A673 (cell line): ENCODE measurements at regions not wholly inside any gene's neighbourhood (a gene's known extent, or its start where the extent isn't known, plus 50 kb on each side); places are given as distances from the start of the nearest gene placed in this dataset.

Source experiments
- BruUV-seq: library from RNA; stranded (reverse); fragments of 400-500 nt; replicated peaks from 2 replicates; lab custom pipeline; 2021; lab: Mats Ljungman, UMichigan
- CTCF ChIA-PET: fragments of 300-600 bp; sonication (Branson Sonifier 250); formaldehyde crosslinking; loops from one replicate; lab custom pipeline; 2022; ENCODE audit warnings: antibody characterized with exemption; lab: Charles Lee
- POLR2A ChIA-PET: fragments of 300-600 bp; sonication (Branson Sonifier 250); formaldehyde crosslinking; loops from one replicate; lab custom pipeline; 2022; ENCODE audit warnings: antibody characterized with exemption; ENCODE audit not compliant: low non-redundant PET; lab: Charles Lee
- DNase-seq: peaks from one replicate; pipeline ENCODE4 v3.0.0-alpha.2; 2015; ENCODE audit warnings: low spot score
- H3K27ac ChIP-seq: fragments of 200-600 bp; sonication (generic); 2 replicates; pipeline ENCODE4 v1.5.1; 2016; ENCODE audit warnings: mixed run types, low read depth, mild to moderate bottlenecking, mixed read lengths, antibody characterized with exemption, low read length; ENCODE audit not compliant: poor library complexity, severe bottlenecking
- H3K27me3 ChIP-seq: fragments of 200-600 bp; sonication (generic); replicated peaks from 2 replicates; pipeline ENCODE4 v1.6.1; 2017; ENCODE audit warnings: mixed run types, low read depth, mild to moderate bottlenecking, mixed read lengths, antibody characterized with exemption, low read length; ENCODE audit not compliant: insufficient read depth, poor library complexity
- H3K36me3 ChIP-seq: fragments of 200-600 bp; sonication (generic); 2 replicates; pipeline ENCODE4 v1.6.1; 2016; ENCODE audit warnings: mixed run types, mild to moderate bottlenecking, mixed read lengths, antibody characterized with exemption, low read length; ENCODE audit not compliant: insufficient read depth, poor library complexity, severe bottlenecking
- H3K4me1 ChIP-seq: fragments of 200-600 bp; sonication (generic); 2 replicates; pipeline ENCODE4 v1.6.1; 2017; ENCODE audit warnings: mixed run types, mild to moderate bottlenecking, mixed read lengths, antibody characterized with exemption, low read length; ENCODE audit not compliant: insufficient read depth, poor library complexity, severe bottlenecking
- H3K4me3 ChIP-seq: fragments of 200-600 bp; sonication (generic); 2 replicates; pipeline ENCODE4 v1.5.1; 2016; ENCODE audit warnings: low read depth, mixed run types, mild to moderate bottlenecking, mixed read lengths, low read length; ENCODE audit not compliant: poor library complexity, severe bottlenecking
- H3K9me3 ChIP-seq: fragments of 200-600 bp; sonication (generic); 2 replicates; pipeline ENCODE4 v1.6.1; 2016; ENCODE audit warnings: mixed run types, low read depth, mild to moderate bottlenecking, mixed read lengths, antibody characterized with exemption, low read length; ENCODE audit not compliant: poor library complexity, severe bottlenecking
- CTCF ChIP-seq: fragments of 300-800, 200-600 bp; sonication (generic); conservative IDR thresholded peaks from 2 replicates; pipeline ENCODE4 v1.5.1; 2017; ENCODE audit warnings: low read depth, mild to moderate bottlenecking, antibody characterized with exemption, low read length, moderate library complexity, mixed read lengths
- EZH2 ChIP-seq: fragments of 200-600 bp; sonication (generic); IDR thresholded peaks from 2 replicates; pipeline ENCODE4 v1.6.1; 2017; ENCODE audit warnings: borderline replicate concordance, low read depth, mild to moderate bottlenecking, mixed read lengths, antibody characterized with exemption, low read length; ENCODE audit not compliant: poor library complexity, severe bottlenecking
- intact Hi-C: fragments of 100-400 bp; cut with micrococcal nuclease; formaldehyde crosslinking; loops from one replicate; pipeline ENCODE4 v1.10.0; 2022; ENCODE audit not compliant: unreplicated experiment

GRCh38 chr11:38711110-38711509 lies 2113.1 kb upstream of the RAG2 start:
- ChIA-PET CTCF (no interaction called here), POLR2A (no interaction called here)
- H3K4me3 ChIP-seq, result no peak overlapping the region
- no peaks in the 10 kb centered on the region for H3K36me3 ChIP-seq
- H3K4me1 ChIP-seq, result peaks cover 6% of the 10 kb centered on the region
- H3K27ac ChIP-seq, result no peak overlapping the region
- no peak for DNase-seq
- peaks cover 27% of the 10 kb centered on the region for H3K27me3 ChIP-seq
- intact Hi-C loops, result no loop called here
- no peak for TF ChIP-seq CTCF
- no peak for TF ChIP-seq EZH2
- BruUV-seq, result no TSS peak
- H3K9me3 ChIP-seq, result no peaks in the 10 kb centered on the region

GRCh38 chr11:38710262-38710661 lies 2112.2 kb upstream of the RAG2 start:
- Histone ChIP-seq H3K27me3 (peaks cover 27% of the 10 kb centered on the region), H3K4me3 (no peak overlapping the region), H3K27ac (no peak overlapping the region), H3K9me3 (no peaks in the 10 kb centered on the region), H3K4me1 (no peaks in the 10 kb centered on the region), H3K36me3 (no peaks in the 10 kb centered on the region)
- intact Hi-C loops, result no loop called here
- no peak for TF ChIP-seq EZH2
- TF ChIP-seq CTCF, result no peak
- POLR2A ChIA-PET, result interaction anchor here (0.5 kb wide), 1 partner anchor 748 kb away, joined by 9 read pairs; no protein-coding TSS in a partner anchor
- BruUV-seq, result no TSS peak
- DNase-seq, result no peak
- CTCF ChIA-PET, result no interaction called here

GRCh38 chr11:38700111-38700510 lies 2102.1 kb upstream of the RAG2 start:
- Histone ChIP-seq H3K27ac (no peak overlapping the region), H3K4me1 (no peaks in the 10 kb centered on the region), H3K4me3 (no peak overlapping the region), H3K9me3 (no peaks in the 10 kb centered on the region), H3K36me3 (no peaks in the 10 kb centered on the region), H3K27me3 (no peaks in the 10 kb centered on the region)
- BruUV-seq, result no TSS peak
- CTCF ChIA-PET, result no interaction called here
- no peak for DNase-seq
- POLR2A ChIA-PET, result no interaction called here
- no peak for TF ChIP-seq EZH2
- TF ChIP-seq CTCF, result no peak
- intact Hi-C loops, result no loop called here
